HepG2 (cell line): ENCODE measurements at regions not wholly inside any gene's neighbourhood (a gene's known extent, or its start where the extent isn't known, plus 50 kb on each side); places are given as distances from the start of the nearest gene placed in this dataset.

ENCODE experiments used
- GZF1 ChIP-seq: sonication (generic); formaldehyde crosslinking; IDR thresholded peaks from 2 replicates; pipeline ENCODE4 v1.5.1; 2020; ENCODE audit warnings: mild to moderate bottlenecking, missing genetic modification reagents
- HDAC2 ChIP-seq: sonication (generic); formaldehyde crosslinking; IDR thresholded peaks from 2 replicates; pipeline ENCODE4 v1.4.0; 2020; ENCODE audit warnings: missing genetic modification reagents
- ISL2 ChIP-seq: sonication (generic); formaldehyde crosslinking; IDR thresholded peaks from 2 replicates; pipeline ENCODE4 v1.5.0; 2020; ENCODE audit warnings: missing genetic modification reagents
- MBNL3 ChIP-seq: fragments of 250-450 bp; sonication (Bioruptor Pico); conservative IDR thresholded peaks from 2 replicates; pipeline ENCODE4 v1.8.0; 2022; ENCODE audit warnings: mild to moderate bottlenecking, inconsistent platforms
- MED1 ChIP-seq: sonication (generic); formaldehyde crosslinking; IDR thresholded peaks from 2 replicates; pipeline ENCODE4 v1.4.0; 2020; ENCODE audit warnings: missing genetic modification reagents
- MIXL1 ChIP-seq: IDR thresholded peaks from 2 replicates; pipeline ENCODE4 v1.6.1; 2016
- RARA ChIP-seq: IDR thresholded peaks from 2 replicates; pipeline ENCODE4 v1.6.1; 2016; ENCODE audit warnings: missing genetic modification reagents, missing compliant biosample characterization
- RFX3 ChIP-seq: IDR thresholded peaks from 2 replicates; pipeline ENCODE4 v1.6.1; 2016; ENCODE audit warnings: missing biosample characterization, missing genetic modification reagents
- RXRB ChIP-seq: IDR thresholded peaks from 2 replicates; pipeline ENCODE4 v1.6.1; 2016; ENCODE audit warnings: borderline replicate concordance, missing genetic modification reagents, missing compliant biosample characterization
- SMARCE1 ChIP-seq: fragments of 450-650 bp; IDR thresholded peaks from 2 replicates; pipeline ENCODE4 v1.6.1; 2017; ENCODE audit warnings: borderline replicate concordance
- ZNF329 ChIP-seq: sonication (generic); formaldehyde crosslinking; IDR thresholded peaks from 2 replicates; pipeline ENCODE4 v1.9.0; 2021; ENCODE audit warnings: low read depth, mild to moderate bottlenecking, missing genetic modification reagents
- ZNF446 ChIP-seq: sonication (generic); formaldehyde crosslinking; IDR thresholded peaks from 2 replicates; pipeline ENCODE4 v1.5.0; 2020; ENCODE audit warnings: mild to moderate bottlenecking, missing genetic modification reagents
- ZNF460 ChIP-seq: sonication (generic); formaldehyde crosslinking; IDR thresholded peaks from 2 replicates; pipeline ENCODE4 v1.5.1; 2020; ENCODE audit warnings: missing genetic modification reagents, mild to moderate bottlenecking, borderline replicate concordance
- ZNF530 ChIP-seq: sonication (generic); formaldehyde crosslinking; IDR thresholded peaks from 2 replicates; pipeline ENCODE4 v1.5.0; 2020; ENCODE audit warnings: low read depth, mild to moderate bottlenecking, missing genetic modification reagents
- TF ChIP-seq, protein P1 (sequence below): sonication (generic); formaldehyde crosslinking; IDR thresholded peaks from 2 replicates; pipeline ENCODE4 v1.8.0; 2022; ENCODE audit warnings: mild to moderate bottlenecking, missing genetic modification reagents
- TF ChIP-seq, protein P2 (sequence below): sonication (generic); formaldehyde crosslinking; IDR thresholded peaks from one replicate; pipeline ENCODE4 v1.5.1; 2020; ENCODE audit warnings: mild to moderate bottlenecking, missing genetic modification reagents; ENCODE audit errors: not compliant biosample characterization
- TF ChIP-seq, protein P3 (sequence below): sonication (generic); formaldehyde crosslinking; IDR thresholded peaks from 2 replicates; pipeline ENCODE4 v1.4.0; 2020; ENCODE audit warnings: missing genetic modification reagents

DNA sequence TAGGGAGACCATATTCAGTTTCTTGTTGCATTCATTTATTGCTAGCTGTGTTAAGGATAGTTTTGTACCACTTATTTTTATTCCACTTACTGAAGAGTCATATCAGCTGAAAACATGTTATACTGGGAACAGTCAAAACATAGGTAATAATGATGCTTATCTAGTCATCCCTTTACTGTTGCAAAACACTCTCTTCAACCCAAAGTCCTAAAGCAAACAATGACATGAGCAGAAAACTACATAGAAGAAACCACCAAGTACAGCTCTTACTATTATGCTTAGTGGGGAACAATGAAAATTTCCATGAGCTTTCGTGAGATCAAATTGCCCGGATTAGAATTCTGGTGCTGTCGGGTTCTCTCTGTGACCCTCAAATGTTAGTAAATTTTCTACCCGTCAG is 681.4 kb downstream of the NR2F1-AS1 start (continued):
- TF ChIP-seq, protein P1, sequence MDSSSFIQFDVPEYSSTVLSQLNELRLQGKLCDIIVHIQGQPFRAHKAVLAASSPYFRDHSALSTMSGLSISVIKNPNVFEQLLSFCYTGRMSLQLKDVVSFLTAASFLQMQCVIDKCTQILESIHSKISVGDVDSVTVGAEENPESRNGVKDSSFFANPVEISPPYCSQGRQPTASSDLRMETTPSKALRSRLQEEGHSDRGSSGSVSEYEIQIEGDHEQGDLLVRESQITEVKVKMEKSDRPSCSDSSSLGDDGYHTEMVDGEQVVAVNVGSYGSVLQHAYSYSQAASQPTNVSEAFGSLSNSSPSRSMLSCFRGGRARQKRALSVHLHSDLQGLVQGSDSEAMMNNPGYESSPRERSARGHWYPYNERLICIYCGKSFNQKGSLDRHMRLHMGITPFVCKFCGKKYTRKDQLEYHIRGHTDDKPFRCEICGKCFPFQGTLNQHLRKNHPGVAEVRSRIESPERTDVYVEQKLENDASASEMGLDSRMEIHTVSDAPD = no peak
- TF ChIP-seq MIXL1 = 0 out of 2 replicates have a peak, but pooled peaks have one; percentile 16
- 0 out of 2 replicates have a peak, but pooled peaks have one; percentile 41 for TF ChIP-seq ISL2 (CRISPR knock-in tag)
- no peak for TF ChIP-seq ZNF329 (CRISPR knock-in tag)
- TF ChIP-seq, protein P2, sequence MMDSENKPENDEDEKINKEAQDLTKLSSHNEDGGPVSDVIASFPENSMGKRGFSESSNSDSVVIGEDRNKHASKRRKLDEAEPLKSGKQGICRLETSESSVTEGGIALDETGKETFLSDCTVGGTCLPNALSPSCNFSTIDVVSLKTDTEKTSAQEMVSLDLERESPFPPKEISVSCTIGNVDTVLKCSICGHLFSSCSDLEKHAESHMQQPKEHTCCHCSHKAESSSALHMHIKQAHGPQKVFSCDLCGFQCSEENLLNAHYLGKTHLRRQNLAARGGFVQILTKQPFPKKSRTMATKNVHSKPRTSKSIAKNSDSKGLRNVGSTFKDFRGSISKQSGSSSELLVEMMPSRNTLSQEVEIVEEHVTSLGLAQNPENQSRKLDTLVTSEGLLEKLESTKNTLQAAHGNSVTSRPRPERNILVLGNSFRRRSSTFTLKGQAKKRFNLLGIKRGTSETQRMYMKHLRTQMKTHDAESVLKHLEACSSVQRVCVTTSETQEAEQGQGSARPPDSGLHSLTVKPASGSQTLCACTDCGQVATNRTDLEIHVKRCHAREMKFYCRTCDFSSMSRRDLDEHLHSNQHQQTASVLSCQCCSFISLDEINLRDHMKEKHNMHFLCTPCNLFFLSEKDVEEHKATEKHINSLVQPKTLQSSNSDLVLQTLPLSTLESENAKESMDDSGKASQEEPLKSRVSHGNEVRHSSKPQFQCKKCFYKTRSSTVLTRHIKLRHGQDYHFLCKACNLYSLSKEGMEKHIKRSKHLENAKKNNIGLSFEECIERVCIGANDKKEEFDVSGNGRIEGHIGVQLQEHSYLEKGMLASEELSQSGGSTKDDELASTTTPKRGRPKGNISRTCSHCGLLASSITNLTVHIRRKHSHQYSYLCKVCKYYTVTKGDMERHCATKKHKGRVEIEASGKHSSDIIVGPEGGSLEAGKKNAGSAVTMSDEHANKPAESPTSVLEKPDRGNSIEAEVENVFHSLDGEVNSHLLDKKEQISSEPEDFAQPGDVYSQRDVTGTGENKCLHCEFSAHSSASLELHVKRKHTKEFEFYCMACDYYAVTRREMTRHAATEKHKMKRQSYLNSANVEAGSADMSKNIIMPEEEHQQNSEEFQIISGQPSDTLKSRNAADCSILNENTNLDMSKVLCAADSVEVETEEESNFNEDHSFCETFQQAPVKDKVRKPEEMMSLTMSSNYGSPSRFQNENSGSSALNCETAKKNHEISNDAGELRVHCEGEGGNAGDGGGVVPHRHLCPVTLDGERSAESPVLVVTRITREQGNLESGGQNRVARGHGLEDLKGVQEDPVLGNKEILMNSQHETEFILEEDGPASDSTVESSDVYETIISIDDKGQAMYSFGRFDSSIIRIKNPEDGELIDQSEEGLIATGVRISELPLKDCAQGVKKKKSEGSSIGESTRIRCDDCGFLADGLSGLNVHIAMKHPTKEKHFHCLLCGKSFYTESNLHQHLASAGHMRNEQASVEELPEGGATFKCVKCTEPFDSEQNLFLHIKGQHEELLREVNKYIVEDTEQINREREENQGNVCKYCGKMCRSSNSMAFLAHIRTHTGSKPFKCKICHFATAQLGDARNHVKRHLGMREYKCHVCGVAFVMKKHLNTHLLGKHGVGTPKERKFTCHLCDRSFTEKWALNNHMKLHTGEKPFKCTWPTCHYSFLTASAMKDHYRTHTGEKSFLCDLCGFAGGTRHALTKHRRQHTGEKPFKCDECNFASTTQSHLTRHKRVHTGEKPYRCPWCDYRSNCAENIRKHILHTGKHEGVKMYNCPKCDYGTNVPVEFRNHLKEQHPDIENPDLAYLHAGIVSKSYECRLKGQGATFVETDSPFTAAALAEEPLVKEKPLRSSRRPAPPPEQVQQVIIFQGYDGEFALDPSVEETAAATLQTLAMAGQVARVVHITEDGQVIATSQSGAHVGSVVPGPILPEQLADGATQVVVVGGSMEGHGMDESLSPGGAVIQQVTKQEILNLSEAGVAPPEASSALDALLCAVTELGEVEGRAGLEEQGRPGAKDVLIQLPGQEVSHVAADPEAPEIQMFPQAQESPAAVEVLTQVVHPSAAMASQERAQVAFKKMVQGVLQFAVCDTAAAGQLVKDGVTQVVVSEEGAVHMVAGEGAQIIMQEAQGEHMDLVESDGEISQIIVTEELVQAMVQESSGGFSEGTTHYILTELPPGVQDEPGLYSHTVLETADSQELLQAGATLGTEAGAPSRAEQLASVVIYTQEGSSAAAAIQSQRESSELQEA (CRISPR knock-in tag) = no peak
- TF ChIP-seq, protein P3, sequence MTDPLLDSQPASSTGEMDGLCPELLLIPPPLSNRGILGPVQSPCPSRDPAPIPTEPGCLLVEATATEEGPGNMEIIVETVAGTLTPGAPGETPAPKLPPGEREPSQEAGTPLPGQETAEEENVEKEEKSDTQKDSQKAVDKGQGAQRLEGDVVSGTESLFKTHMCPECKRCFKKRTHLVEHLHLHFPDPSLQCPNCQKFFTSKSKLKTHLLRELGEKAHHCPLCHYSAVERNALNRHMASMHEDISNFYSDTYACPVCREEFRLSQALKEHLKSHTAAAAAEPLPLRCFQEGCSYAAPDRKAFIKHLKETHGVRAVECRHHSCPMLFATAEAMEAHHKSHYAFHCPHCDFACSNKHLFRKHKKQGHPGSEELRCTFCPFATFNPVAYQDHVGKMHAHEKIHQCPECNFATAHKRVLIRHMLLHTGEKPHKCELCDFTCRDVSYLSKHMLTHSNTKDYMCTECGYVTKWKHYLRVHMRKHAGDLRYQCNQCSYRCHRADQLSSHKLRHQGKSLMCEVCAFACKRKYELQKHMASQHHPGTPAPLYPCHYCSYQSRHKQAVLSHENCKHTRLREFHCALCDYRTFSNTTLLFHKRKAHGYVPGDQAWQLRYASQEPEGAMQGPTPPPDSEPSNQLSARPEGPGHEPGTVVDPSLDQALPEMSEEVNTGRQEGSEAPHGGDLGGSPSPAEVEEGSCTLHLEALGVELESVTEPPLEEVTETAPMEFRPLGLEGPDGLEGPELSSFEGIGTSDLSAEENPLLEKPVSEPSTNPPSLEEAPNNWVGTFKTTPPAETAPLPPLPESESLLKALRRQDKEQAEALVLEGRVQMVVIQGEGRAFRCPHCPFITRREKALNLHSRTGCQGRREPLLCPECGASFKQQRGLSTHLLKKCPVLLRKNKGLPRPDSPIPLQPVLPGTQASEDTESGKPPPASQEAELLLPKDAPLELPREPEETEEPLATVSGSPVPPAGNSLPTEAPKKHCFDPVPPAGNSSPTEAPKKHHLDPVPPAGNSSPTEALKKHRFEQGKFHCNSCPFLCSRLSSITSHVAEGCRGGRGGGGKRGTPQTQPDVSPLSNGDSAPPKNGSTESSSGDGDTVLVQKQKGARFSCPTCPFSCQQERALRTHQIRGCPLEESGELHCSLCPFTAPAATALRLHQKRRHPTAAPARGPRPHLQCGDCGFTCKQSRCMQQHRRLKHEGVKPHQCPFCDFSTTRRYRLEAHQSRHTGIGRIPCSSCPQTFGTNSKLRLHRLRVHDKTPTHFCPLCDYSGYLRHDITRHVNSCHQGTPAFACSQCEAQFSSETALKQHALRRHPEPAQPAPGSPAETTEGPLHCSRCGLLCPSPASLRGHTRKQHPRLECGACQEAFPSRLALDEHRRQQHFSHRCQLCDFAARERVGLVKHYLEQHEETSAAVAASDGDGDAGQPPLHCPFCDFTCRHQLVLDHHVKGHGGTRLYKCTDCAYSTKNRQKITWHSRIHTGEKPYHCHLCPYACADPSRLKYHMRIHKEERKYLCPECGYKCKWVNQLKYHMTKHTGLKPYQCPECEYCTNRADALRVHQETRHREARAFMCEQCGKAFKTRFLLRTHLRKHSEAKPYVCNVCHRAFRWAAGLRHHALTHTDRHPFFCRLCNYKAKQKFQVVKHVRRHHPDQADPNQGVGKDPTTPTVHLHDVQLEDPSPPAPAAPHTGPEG (CRISPR knock-in tag) = no peak
- no peak for TF ChIP-seq ZNF460
- 0 out of 2 replicates have a peak, but pooled peaks have one; percentile 27 for TF ChIP-seq HDAC2 (CRISPR knock-in tag)
- TF ChIP-seq MED1 (CRISPR knock-in tag) = peak; percentile 63
- no peak for TF ChIP-seq ZNF530 (CRISPR knock-in tag)
- TF ChIP-seq RXRB (CRISPR knock-in tag) = peak; percentile 50; the same call in 1 of the 2 replicates
- TF ChIP-seq SMARCE1 = no peak
- no peak for TF ChIP-seq MBNL3 (CRISPR knock-in tag)
- peak; percentile 36 for TF ChIP-seq RARA (CRISPR knock-in tag)
- no peak for TF ChIP-seq ZNF446 (CRISPR knock-in tag)
- TF ChIP-seq RFX3 (CRISPR knock-in tag) = no peak
- TF ChIP-seq GZF1 (CRISPR knock-in tag) = no peak
